A549 (cell line): ENCODE measurements at regions not wholly inside any gene's neighbourhood (a gene's known extent, or its start where the extent isn't known, plus 50 kb on each side); places are given as distances from the start of the nearest gene placed in this dataset.

Experiments used
- CTCF ChIP-seq: fragments of >200 bp; sonication (Bioruptor Twin); formaldehyde crosslinking; IDR thresholded peaks from 3 replicates; pipeline ENCODE4 v1.5.1; 2016
- POLR2A ChIP-seq: IDR thresholded peaks from 2 replicates; pipeline ENCODE4 v1.6.1; 2012; ENCODE audit warnings: mild to moderate bottlenecking, low read length
- RCOR1 ChIP-seq: fragments of 150-350 bp; IDR thresholded peaks from 2 replicates; pipeline ENCODE4 v1.6.1; 2014; ENCODE audit warnings: antibody characterized with exemption, low read length, low read depth
- REST ChIP-seq: fragments of 200-600 bp; sonication (generic); IDR thresholded peaks from 2 replicates; pipeline ENCODE4 v1.6.1; 2016; ENCODE audit warnings: antibody characterized with exemption, mild to moderate bottlenecking, moderate library complexity

GRCh38 chr9:129446828-129447550, 173.9 kb downstream of the C9orf50 start:
- TF ChIP-seq POLR2A (no peak), CTCF (no peak), REST (no peak), RCOR1 (no peak)
